HepG2 (cell line): ENCODE measurements at regions not wholly inside any gene's neighbourhood (a gene's known extent, or its start where the extent isn't known, plus 50 kb on each side); places are given as distances from the start of the nearest gene placed in this dataset.

Experiments
- ATAC-seq: fragments of 200-7000 bp; cut with Tn5 transposase; 3 replicates; pipeline ENCODE4 v1.9.1; 2020; ENCODE audit warnings: mild to moderate bottlenecking, moderate library complexity
- BruUV-seq: library from RNA; stranded (reverse); fragments of 400-500 nt; replicated peaks from 2 replicates; lab custom pipeline; 2021; lab: Mats Ljungman, UMichigan
- CTCF ChIA-PET: fragments of 300-600 bp; formaldehyde crosslinking; extraction: SDS; loops from one replicate; lab custom pipeline; 2021; ENCODE audit warnings: low total read pairs, inconsistent platforms, low intra/inter-chr PET ratio; lab: Yijun Ruan, JAX
- POLR2A ChIA-PET: fragments of 350-600 bp; sonication (Branson Sonifier 250); formaldehyde crosslinking; loops from one replicate; lab custom pipeline; 2020; ENCODE audit warnings: antibody characterized with exemption, inconsistent platforms; lab: Yijun Ruan, JAX
- DNase-seq: peaks from one replicate; pipeline ENCODE4 v3.0.0-alpha.2; 2015; ENCODE audit warnings: low spot score
- FAIRE-seq: peaks from 3 replicates; lab custom pipeline; 2011; peaks lifted over from hg19 to GRCh38; lab: Jason Lieb, UNC
- H2AFZ ChIP-seq: one replicate; pipeline ENCODE4 v1.6.1; 2011; ENCODE audit warnings: low read length, inconsistent platforms
- H3K27ac ChIP-seq: fragments of 300-600 bp; 3 replicates; pipeline ENCODE4 v1.8.0; 2011; ENCODE audit warnings: mixed run types, mild to moderate bottlenecking, mixed read lengths, low read length, inconsistent platforms; ENCODE audit not compliant: insufficient read depth; ENCODE audit errors: extremely low read length
- H3K27me3 ChIP-seq, 2 experiments: fragments of 200-600 bp in 1 of 2; 2 replicates in 1 of 2; 3 replicates in 1 of 2; pipeline versions ENCODE4 v1.6.0 to v1.8.0; 2011; ENCODE audit warnings: low read length in 2 of 2, mild to moderate bottlenecking in 2 of 2, moderate library complexity in 2 of 2, inconsistent platforms in 1 of 2; ENCODE audit not compliant: insufficient read depth in 2 of 2, control insufficient read depth in 1 of 2
- H3K36me3 ChIP-seq, 2 experiments: fragments of 200-600 bp in 1 of 2; replicated peaks in 1 of 2; 2 replicates in 1 of 2; 3 replicates in 1 of 2; pipeline versions ENCODE4 v1.5.1 to v1.8.0; 2011; ENCODE audit warnings: low read length in 2 of 2, inconsistent platforms in 1 of 2; ENCODE audit not compliant: insufficient read depth in 2 of 2, control insufficient read depth in 1 of 2
- H3K4me1 ChIP-seq: 2 replicates; pipeline ENCODE4 v1.5.1; 2012; ENCODE audit warnings: low read length, inconsistent platforms; ENCODE audit not compliant: insufficient read depth
- H3K4me2 ChIP-seq: 2 replicates; pipeline ENCODE4 v1.6.0; 2011; ENCODE audit warnings: low read depth, low read length, inconsistent platforms
- H3K4me3 ChIP-seq, 3 experiments: fragments of 200-600 bp in 1 of 3; sonication (generic), shearing (Covaris generic) in 1 of 3; replicated peaks in 1 of 3; 2 replicates each; pipeline ENCODE4 v1.5.1; 2011 to 2016; ENCODE audit warnings: low read length in 3 of 3, inconsistent platforms in 2 of 3, low read depth in 2 of 3, mild to moderate bottlenecking in 2 of 3, control low read depth in 1 of 3, mixed read lengths in 1 of 3; ENCODE audit not compliant: insufficient read depth in 1 of 3
- H3K79me2 ChIP-seq: one replicate; pipeline ENCODE4 v1.6.1; 2011; ENCODE audit warnings: low read length, inconsistent platforms; ENCODE audit not compliant: insufficient read depth
- H3K9ac ChIP-seq: 2 replicates; pipeline ENCODE4 v1.6.0; 2011; ENCODE audit warnings: mild to moderate bottlenecking, low read depth, low read length, inconsistent platforms; ENCODE audit not compliant: insufficient read depth
- H3K9me3 ChIP-seq: 2 replicates; pipeline ENCODE4 v1.5.1; 2012; ENCODE audit warnings: mild to moderate bottlenecking, low read length
- H4K20me1 ChIP-seq: 2 replicates; pipeline ENCODE4 v1.6.0; 2011; ENCODE audit warnings: inconsistent platforms, mild to moderate bottlenecking, low read length, moderate library complexity; ENCODE audit not compliant: insufficient read depth
- BATF2 ChIP-seq: sonication (generic); formaldehyde crosslinking; IDR thresholded peaks from 2 replicates; pipeline ENCODE4 v1.8.0; 2022; ENCODE audit warnings: mild to moderate bottlenecking, missing genetic modification reagents, moderate library complexity
- CAMTA2 ChIP-seq: sonication (generic); formaldehyde crosslinking; IDR thresholded peaks from 2 replicates; pipeline ENCODE4 v1.4.0; 2020; ENCODE audit warnings: mild to moderate bottlenecking, missing genetic modification reagents, borderline replicate concordance
- HNF4A ChIP-seq: sonication (generic); formaldehyde crosslinking; IDR thresholded peaks from 2 replicates; pipeline ENCODE4 v1.4.0; 2020; ENCODE audit warnings: missing genetic modification reagents
- JUND ChIP-seq: sonication (generic); formaldehyde crosslinking; IDR thresholded peaks from 2 replicates; pipeline ENCODE4 v1.8.0; 2022; ENCODE audit warnings: mild to moderate bottlenecking, missing genetic modification reagents
- MEIS1 ChIP-seq: sonication (generic); formaldehyde crosslinking; IDR thresholded peaks from 2 replicates; pipeline ENCODE4 v1.9.0; 2021; ENCODE audit warnings: mild to moderate bottlenecking, missing genetic modification reagents, moderate library complexity, borderline replicate concordance
- MTA1 ChIP-seq: sonication (generic); formaldehyde crosslinking; IDR thresholded peaks from 2 replicates; pipeline ENCODE4 v1.4.0; 2020; ENCODE audit warnings: missing genetic modification reagents, mild to moderate bottlenecking, borderline replicate concordance
- MXD1 ChIP-seq: sonication (generic); formaldehyde crosslinking; IDR thresholded peaks from 2 replicates; pipeline ENCODE4 v1.4.0; 2020; ENCODE audit warnings: mild to moderate bottlenecking, missing genetic modification reagents
- MXI1 ChIP-seq: IDR thresholded peaks from 3 replicates; pipeline ENCODE4 v1.6.1; 2012; ENCODE audit warnings: low read depth, low read length, inconsistent platforms, borderline replicate concordance
- NFKBIZ ChIP-seq: IDR thresholded peaks from 2 replicates; pipeline ENCODE4 v1.6.1; 2018; ENCODE audit warnings: missing genetic modification reagents, missing compliant biosample characterization
- PATZ1 ChIP-seq: sonication (generic); formaldehyde crosslinking; IDR thresholded peaks from 2 replicates; pipeline ENCODE4 v1.4.0; 2020; ENCODE audit warnings: missing genetic modification reagents
- SPEN ChIP-seq: sonication (generic); formaldehyde crosslinking; IDR thresholded peaks from 2 replicates; pipeline ENCODE4 v1.5.1; 2020; ENCODE audit warnings: low read depth, mild to moderate bottlenecking, missing genetic modification reagents
- THAP9 ChIP-seq: sonication (generic); formaldehyde crosslinking; IDR thresholded peaks from 2 replicates; pipeline ENCODE4; 2020; ENCODE audit warnings: missing genetic modification reagents, mild to moderate bottlenecking, borderline replicate concordance
- ZNF275 ChIP-seq: sonication (generic); formaldehyde crosslinking; IDR thresholded peaks from 2 replicates; pipeline ENCODE4 v1.8.0; 2022; ENCODE audit warnings: missing genetic modification reagents, mild to moderate bottlenecking, inconsistent platforms, borderline replicate concordance
- ZNF281 ChIP-seq: sonication (generic); formaldehyde crosslinking; IDR thresholded peaks from 2 replicates; pipeline ENCODE4 v1.4.0; 2020; ENCODE audit warnings: missing genetic modification reagents, borderline replicate concordance
- ZNF550 ChIP-seq: sonication (generic); formaldehyde crosslinking; IDR thresholded peaks from 2 replicates; pipeline ENCODE4 v1.4.0; 2020; ENCODE audit warnings: mild to moderate bottlenecking, missing genetic modification reagents, borderline replicate concordance
- WGBS: methylation state at CpG from one replicate; pipeline ENCODE4 v1.1.6; 2017; ENCODE audit warnings: low lambda C conversion rate; 5-methylcytosine and 5-hydroxymethylcytosine counted together
- in situ Hi-C: cut with HindIII; loops from 2 replicates; pipeline ENCODE4 v1.10.0; 2017; ENCODE audit warnings: low pct_unique_long_range_greater_than_20kb; ENCODE audit not compliant: extremely low pct_ligation_motif_present
- intact Hi-C: fragments of 100-400 bp; cut with micrococcal nuclease; formaldehyde crosslinking; loops from one replicate; pipeline ENCODE4 v1.10.0; 2022; ENCODE audit not compliant: unreplicated experiment

- no peak for DNase-seq
- no peak for ATAC-seq
- ChIA-PET POLR2A (no interaction called here), CTCF (no interaction called here)
- H3K4me1 ChIP-seq = no peaks in the 10 kb centered on the region
- no peaks in the 10 kb centered on the region for H3K9me3 ChIP-seq
- WGBS = 20% methylated on average over 3 of the region's 3 CpGs
- H2AFZ ChIP-seq = no peak overlapping the region
- no TSS peak for BruUV-seq
- no peak overlapping the region for H3K27ac ChIP-seq
- no peaks in the 10 kb centered on the region for H3K27me3 ChIP-seq
- no peak overlapping the region for H3K4me3 ChIP-seq
- H4K20me1 ChIP-seq = no peaks in the 10 kb centered on the region
- in situ Hi-C loops (no loop called here), intact Hi-C loops (no loop called here)
- no peak for FAIRE-seq
- H3K9ac ChIP-seq = no peak overlapping the region
- no peaks in the 10 kb centered on the region for H3K79me2 ChIP-seq
- no peak overlapping the region for H3K4me2 ChIP-seq
- no peaks in the 10 kb centered on the region for H3K36me3 ChIP-seq
- no peak for TF ChIP-seq MTA1 (CRISPR knock-in tag)
- TF ChIP-seq SPEN (CRISPR knock-in tag) = no peak
- TF ChIP-seq BATF2 (CRISPR knock-in tag) = no peak
- no peak for TF ChIP-seq THAP9 (CRISPR knock-in tag)
- TF ChIP-seq HNF4A (CRISPR knock-in tag) = no peak
- no peak for TF ChIP-seq PATZ1 (CRISPR knock-in tag)
- no peak for TF ChIP-seq MEIS1 (CRISPR knock-in tag)
- TF ChIP-seq MXD1 = no peak
- TF ChIP-seq NFKBIZ = no peak
- TF ChIP-seq ZNF275 (CRISPR knock-in tag) = no peak
- no peak for TF ChIP-seq ZNF281
- no peak for TF ChIP-seq JUND
- no peak for TF ChIP-seq ZNF550 (CRISPR knock-in tag)
- TF ChIP-seq MXI1 = no peak
- TF ChIP-seq CAMTA2 (CRISPR knock-in tag) = no peak
These were observed 345.7 kb downstream of the CNTNAP4 start for GRCh38 chr16:76622876-76623275.
